GM12892 (cell line): ENCODE measurements at regions not wholly inside any gene's neighbourhood (a gene's known extent, or its start where the extent isn't known, plus 50 kb on each side); places are given as distances from the start of the nearest gene placed in this dataset.
"Not testable (repeated sequence)": the region's sequence is repeated elsewhere in the genome, so short reads cannot be mapped to it uniquely, and the experiment has no call there.

Experiments used
- DNase-seq: peaks from one replicate; pipeline ENCODE4 v3.0.0; 2011; ENCODE audit not compliant: insufficient read length
- FAIRE-seq: peaks from 2 replicates; lab custom pipeline; 2011; peaks lifted over from hg19 to GRCh38; lab: Jason Lieb, UNC
- POLR2A ChIP-seq: IDR thresholded peaks from 2 replicates; pipeline ENCODE4 v1.6.1; 2011; ENCODE audit warnings: low read depth, low read length, control low read depth
- POLR2AphosphoS5 ChIP-seq: IDR thresholded peaks from 2 replicates; pipeline ENCODE4 v1.6.1; 2011; ENCODE audit warnings: low read depth, low read length, control low read depth
- TAF1 ChIP-seq: IDR thresholded peaks from 2 replicates; pipeline ENCODE4 v1.6.1; 2011; ENCODE audit warnings: low read depth, mild to moderate bottlenecking, control low read depth, low read length, borderline replicate concordance

GRCh38 chr7:81468526-81468925 is 301.3 kb downstream of the HGF start:
- TF ChIP-seq POLR2A, result no peak
- no peak for TF ChIP-seq POLR2AphosphoS5
- TF ChIP-seq TAF1, result no peak
- DNase-seq (no peak), FAIRE-seq (no peak)

DNA sequence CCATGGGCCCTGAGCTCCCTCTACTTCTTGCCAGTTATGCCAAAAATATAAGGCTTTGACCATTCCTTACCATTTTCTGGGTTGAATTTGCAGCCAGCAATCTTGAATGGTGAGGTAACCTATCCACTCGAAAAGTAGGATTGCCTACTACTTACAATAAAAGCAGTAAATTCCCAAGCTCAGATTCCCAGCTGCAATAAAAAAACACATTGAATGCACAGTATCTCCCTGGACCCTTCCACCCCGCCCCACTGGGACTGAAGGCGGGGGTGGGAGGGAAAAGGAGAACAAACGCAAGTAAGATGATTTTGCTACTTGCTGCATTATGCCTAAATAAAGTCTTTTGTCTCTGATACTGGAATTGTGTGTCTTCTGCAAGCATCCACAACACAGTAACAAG is 301.9 kb downstream of the HGF start:
- DNase-seq (no peak), FAIRE-seq (no peak)
- TF ChIP-seq POLR2A, result no peak
- TF ChIP-seq TAF1, result no peak
- no peak for TF ChIP-seq POLR2AphosphoS5

GRCh38 chr7:81462672-81463071 is 307.2 kb downstream of the HGF start:
- FAIRE-seq (no peak), DNase-seq (no peak)
- no peak for TF ChIP-seq POLR2A
- no peak for TF ChIP-seq TAF1
- no peak for TF ChIP-seq POLR2AphosphoS5

GRCh38 chr7:81460250-81461045 is 309.4 kb downstream of the HGF start:
- DNase-seq (no peak), FAIRE-seq (no peak)
- no peak for TF ChIP-seq TAF1
- no peak for TF ChIP-seq POLR2A
- TF ChIP-seq POLR2AphosphoS5, result no peak

DNA sequence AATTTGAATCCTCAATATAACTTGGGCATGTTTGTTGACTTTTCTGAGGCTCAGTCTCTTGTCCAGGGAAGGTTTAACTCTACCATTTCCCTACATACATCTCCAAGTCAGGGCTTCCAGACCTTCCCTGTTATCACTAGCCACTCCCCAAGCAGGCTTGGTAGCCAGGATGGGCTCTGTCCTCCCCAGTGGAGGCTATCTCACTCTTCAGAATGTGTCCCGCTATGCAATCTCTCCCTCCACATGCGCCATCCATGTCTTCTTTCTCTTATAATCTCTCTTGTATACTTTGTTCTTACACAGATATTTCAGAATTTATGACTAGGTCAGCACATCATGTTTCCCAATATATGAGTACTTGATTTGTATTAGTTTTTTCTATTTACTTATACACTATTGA is 310.4 kb downstream of the HGF start:
- FAIRE-seq, result no peak
- no peak for DNase-seq
- TF ChIP-seq POLR2AphosphoS5, result no peak
- TF ChIP-seq POLR2A, result no peak
- TF ChIP-seq TAF1, result no peak

- no peak for FAIRE-seq
- TF ChIP-seq POLR2A (no peak), POLR2AphosphoS5 (no peak), TAF1 (no peak)
- DNase-seq, result no peak
These were observed 311.9 kb downstream of the HGF start for GRCh38 chr7:81457852-81458522.

GRCh38 chr7:81453770-81454169 is 316.1 kb downstream of the HGF start:
- DNase-seq, FAIRE-seq: not testable (repeated sequence)

DNA sequence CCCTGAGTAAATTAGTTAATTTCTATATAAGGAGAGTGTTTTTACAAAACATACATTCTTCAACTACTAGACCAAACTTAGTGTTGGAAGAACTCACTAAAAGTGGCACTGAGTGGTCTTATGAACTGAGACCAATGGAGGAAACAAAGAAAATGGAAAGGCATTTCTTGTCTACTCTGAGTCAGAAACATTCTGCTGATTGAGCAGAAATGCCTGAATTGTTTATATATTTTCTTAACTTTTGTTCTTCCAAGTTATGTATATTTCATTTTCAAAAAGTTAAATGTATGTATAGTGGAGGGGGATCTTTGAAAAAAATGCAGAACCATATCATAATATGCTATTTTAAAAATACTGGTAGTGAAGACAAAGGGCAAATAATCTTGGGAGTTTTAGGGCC is 320.7 kb downstream of the HGF start:
- no peak for DNase-seq
- no peak for TF ChIP-seq POLR2A
- TF ChIP-seq TAF1, result no peak
- no peak for TF ChIP-seq POLR2AphosphoS5
- no peak for FAIRE-seq

DNA sequence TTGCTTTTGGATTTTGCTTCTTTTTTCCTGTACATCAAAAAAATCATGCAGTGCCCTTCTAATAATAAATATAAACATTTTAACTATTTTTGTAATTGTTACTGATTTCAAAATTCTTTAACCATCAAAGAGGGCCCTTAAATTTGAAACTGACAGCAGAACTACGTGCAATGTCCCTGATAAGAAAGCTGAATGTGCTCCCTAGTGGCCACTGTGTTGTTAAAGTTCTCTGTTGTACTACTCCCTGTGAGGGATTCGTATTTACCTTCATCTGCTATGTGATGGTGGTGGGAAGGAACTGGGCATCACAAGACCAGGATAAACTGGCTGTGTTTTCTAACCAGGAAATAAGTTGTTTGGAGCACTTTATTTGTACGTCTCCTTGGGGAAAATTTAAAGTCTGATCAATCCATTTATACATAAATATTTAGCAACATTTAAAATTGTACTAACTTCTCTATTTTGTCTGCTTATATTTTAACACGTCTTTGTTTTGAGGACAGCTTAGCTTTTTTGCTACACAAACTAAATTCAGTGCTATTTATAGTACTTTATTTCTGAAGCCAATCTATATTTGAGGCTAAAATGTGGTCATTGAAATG is 322.4 kb downstream of the HGF start:
- FAIRE-seq (no peak), DNase-seq (no peak)
- no peak for TF ChIP-seq POLR2AphosphoS5
- no peak for TF ChIP-seq TAF1
- no peak for TF ChIP-seq POLR2A

DNA sequence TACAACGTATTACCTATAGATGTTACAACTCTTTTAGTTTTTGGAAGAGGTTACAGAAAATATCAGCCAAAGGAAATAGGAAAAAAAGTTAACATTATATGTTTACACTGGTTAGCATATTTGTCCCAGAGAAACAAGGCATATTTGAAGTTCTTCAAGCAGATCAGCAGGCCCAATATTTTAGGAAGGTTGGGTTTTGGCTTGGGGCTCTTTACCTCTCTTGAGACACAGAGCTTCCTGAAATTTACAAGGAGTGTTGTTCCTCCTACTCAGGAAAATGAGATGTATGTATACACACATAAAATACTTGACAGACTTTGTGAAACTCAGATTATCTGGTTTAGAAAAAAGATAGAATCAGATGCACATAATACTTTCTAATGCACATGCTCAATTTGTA is 323.6 kb downstream of the HGF start:
- DNase-seq (no peak), FAIRE-seq (no peak)
- no peak for TF ChIP-seq TAF1
- no peak for TF ChIP-seq POLR2A
- no peak for TF ChIP-seq POLR2AphosphoS5

DNA sequence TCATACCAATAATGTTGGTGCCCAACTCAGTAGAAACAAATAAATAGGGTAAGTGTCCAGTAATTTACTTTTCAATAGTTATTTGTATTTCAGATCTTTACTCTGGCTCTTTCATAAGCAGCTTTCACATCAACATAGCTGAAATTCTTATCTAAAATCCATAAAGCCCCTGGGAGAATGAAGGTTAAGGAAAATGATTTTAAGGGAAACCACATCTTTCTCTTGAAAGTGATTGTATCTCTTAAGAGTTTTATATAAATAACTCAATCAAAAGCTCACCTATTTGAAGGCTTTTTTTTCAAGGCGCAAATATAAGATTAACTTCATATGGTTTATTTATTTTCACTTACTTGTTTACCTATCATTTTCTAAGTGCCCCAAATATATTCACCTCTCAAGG is 324.4 kb downstream of the HGF start:
- no peak for DNase-seq
- FAIRE-seq, result no peak
- TF ChIP-seq POLR2AphosphoS5 (no peak), TAF1 (no peak), POLR2A (no peak)

DNA sequence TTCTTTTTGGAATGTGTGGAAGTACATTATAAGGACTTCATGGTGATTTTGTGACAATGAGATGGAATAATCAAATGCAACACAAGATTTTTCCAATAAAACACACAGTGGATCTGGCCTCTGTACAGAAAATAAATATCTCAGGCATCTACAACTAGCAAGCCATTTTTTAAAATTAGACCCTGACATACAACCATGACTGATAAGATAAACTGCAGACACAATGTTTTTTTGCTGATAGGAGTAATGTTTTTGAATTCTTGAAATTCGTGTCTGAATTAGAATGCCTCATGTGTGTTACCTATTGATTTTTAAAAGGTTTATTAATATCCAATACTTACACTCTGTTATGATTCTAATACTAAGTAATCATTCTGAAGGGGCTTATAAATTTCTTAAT is 328.1 kb downstream of the HGF start:
- TF ChIP-seq POLR2AphosphoS5, result no peak
- TF ChIP-seq POLR2A, result no peak
- no peak for TF ChIP-seq TAF1
- no peak for DNase-seq
- FAIRE-seq, result no peak

- FAIRE-seq, result no peak
- no peak for TF ChIP-seq POLR2AphosphoS5
- no peak for TF ChIP-seq POLR2A
- TF ChIP-seq TAF1, result no peak
- no peak for DNase-seq
These were observed 330.3 kb downstream of the HGF start for GRCh38 chr7:81439591-81439990.

DNA sequence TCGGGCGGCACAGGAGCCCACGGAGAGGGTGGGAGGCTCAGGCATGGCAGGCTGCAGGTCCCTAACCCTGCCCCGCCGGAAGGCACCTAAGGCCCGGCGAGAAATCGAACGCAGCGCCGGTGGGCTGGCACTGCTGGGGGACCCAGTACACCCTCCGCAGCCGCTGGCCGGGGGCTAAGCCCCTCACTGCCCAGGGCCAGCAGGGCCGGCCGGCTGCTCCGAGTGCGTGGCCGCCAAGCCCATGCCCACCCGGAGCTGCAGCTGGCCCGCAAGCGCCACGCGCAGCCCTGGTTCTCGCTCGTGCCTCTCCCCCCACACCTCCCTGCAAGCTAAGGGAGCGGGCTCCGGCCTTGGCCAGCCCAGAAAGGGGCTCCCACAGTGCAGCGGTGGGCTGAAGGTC is 332.7 kb downstream of the HGF start:
- not testable (repeated sequence) for FAIRE-seq, DNase-seq
